GM12873 (cell line): ENCODE measurements at regions not wholly inside any gene's neighbourhood (a gene's known extent, or its start where the extent isn't known, plus 50 kb on each side); places are given as distances from the start of the nearest gene placed in this dataset.

Source experiments
- TF ChIP-seq, protein P1 (sequence below): IDR thresholded peaks from 2 replicates; pipeline ENCODE4 v1.5.1; 2012; ENCODE audit warnings: low read depth, mild to moderate bottlenecking, moderate library complexity, low read length, control low read depth; ENCODE audit not compliant: insufficient read depth; ENCODE audit errors: missing control alignments

DNA sequence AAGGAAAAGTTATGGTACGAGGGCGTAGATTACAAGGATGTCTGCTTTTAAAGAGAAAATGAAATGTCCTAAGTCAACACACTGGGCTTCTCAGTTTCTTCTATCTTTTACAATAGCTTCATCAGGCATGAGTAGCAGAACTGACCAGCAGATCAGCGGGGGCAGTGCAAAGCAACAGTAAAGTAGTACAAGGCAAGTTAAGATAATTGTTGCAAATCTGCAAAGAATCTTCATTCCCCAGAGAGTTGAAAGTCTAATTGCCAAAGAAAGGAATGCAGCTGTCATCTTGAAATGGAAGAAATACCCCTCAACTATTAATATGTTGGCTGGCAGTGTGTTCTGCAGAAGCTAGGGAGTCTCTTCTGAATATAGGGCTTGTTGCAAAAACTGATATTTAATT is 60.2 kb upstream of the SLC39A10 start:
- TF ChIP-seq, protein P1, sequence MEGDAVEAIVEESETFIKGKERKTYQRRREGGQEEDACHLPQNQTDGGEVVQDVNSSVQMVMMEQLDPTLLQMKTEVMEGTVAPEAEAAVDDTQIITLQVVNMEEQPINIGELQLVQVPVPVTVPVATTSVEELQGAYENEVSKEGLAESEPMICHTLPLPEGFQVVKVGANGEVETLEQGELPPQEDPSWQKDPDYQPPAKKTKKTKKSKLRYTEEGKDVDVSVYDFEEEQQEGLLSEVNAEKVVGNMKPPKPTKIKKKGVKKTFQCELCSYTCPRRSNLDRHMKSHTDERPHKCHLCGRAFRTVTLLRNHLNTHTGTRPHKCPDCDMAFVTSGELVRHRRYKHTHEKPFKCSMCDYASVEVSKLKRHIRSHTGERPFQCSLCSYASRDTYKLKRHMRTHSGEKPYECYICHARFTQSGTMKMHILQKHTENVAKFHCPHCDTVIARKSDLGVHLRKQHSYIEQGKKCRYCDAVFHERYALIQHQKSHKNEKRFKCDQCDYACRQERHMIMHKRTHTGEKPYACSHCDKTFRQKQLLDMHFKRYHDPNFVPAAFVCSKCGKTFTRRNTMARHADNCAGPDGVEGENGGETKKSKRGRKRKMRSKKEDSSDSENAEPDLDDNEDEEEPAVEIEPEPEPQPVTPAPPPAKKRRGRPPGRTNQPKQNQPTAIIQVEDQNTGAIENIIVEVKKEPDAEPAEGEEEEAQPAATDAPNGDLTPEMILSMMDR, result no peak

DNA sequence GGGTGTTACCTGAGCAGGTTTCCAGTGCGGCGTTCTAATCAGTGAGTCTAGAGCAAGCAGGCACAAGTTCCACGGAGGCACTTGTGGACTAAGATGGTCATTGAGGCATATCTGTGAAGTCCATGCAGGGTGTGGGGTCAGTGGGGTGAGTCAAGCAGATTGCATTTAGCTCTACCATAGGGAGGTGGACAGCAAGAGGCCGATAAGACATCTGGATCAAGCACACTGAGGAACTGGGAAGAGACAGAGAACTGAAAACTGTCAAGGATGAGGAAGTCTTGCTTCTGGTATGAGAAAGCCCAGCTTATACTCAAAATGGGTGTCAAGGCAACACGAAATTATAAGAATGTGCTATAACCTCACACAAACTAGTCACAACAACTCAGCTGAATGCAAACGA is 61.2 kb upstream of the SLC39A10 start:
- TF ChIP-seq, protein P1, result no peak

DNA sequence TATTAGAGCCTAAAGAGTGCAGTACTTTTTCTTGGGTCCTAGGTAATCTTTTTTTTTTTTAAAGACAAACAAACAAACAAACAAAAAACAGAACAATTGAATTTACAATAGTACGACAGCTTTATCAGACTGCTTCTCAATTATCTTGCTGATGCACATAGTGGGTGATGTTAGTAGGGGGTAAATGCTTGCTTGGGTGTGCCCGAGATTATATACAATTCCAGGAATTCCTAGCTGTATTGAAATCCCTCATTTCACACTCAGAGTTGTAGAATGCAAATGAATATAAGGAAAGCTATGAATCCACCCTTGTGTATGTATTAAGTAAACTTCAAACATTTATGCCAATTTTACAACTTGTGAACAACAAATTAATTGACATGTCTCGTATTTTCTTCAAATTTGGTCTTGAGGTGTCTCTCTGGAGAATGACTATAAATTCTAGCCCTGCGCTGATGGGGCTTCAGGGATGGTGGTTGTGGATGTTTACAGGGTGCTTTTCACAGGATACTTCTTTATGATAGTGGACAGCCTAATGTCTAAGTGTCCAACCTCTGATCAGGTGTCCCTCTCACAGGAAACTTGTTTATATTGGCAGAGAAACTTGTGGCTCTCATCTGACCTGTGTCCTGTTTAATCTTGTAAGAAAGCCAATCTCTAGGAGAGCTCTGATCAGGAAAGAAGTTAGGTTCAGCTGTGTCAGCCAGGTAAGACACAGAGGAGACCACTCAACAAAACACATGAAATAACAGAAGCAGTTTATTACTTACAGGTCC is 61.9 kb upstream of the SLC39A10 start:
- TF ChIP-seq, protein P1, result no peak

GRCh38 chr2:195594248-195594647 is 62.8 kb upstream of the SLC39A10 start:
- TF ChIP-seq, protein P1, result no peak

DNA sequence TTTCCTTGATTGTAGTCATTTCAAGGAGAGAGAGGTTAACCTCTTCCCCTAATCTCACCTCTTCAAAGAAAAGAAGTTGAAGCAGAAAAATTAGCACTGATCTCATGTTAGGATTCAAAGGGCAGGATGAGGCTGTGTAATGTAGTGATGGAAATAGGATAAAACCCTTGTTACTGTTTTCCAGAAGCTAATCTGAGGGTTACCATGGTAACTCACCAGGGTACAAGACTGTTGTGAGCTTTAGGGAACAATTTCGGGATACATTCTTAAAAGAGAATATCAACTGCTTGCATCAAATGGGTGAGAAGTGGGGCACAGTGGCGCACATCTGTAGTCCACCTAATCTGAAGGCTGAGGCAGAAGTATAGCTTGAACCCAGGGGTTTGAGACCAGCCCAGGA is 64.9 kb upstream of the SLC39A10 start:
- TF ChIP-seq, protein P1, result no peak

DNA sequence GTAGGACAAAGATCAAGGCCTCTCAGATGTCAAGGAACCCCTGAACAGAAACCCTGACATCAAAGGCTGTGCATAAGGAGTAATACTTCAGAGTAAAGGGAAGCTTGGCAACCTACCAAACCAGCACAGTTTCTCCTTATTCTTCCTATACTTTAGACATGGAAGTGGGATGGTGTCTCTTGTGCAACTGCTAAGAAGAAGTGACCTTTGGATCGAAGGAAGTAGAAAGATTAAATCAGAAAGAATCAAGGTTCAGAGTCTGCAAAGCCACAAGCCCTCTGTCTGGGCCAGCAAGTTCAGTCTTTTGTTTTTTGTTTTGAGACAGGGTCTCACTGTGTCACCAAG is 66.2 kb upstream of the SLC39A10 start:
- TF ChIP-seq, protein P1, result no peak

DNA sequence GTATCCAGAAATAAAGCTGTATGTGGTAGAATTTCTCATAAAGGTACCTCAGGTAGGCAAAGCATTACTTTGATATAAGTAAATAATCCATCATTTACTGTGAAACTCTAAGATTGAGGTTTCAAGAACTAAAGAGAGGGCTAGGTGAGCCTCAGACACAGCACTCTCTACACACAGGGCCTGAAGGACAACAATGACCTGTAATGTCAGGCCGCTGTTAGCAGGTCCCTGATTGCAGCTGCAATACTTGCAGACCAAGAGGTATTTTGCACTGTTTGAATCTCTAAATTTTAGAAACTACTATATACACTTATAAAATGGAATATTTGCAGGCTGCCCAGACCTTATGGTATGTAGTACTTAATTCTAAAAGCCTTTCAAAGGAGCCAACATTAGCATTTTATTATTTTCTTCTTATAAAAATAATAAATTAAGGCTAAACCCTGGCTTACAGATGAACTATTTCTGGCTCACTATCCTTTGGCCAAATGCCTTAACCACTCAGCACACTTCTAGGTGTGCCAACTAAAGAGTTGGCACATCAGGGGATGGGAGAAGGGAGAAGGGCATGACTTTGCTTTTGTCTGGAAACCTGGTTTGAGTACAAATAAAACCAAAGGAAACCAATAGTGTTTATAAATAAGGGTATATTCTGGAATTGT is 66.7 kb upstream of the SLC39A10 start:
- TF ChIP-seq, protein P1, result no peak
